Fibroblast of skin of back (primary cell): ENCODE measurements at regions not wholly inside any gene's neighbourhood (a gene's known extent, or its start where the extent isn't known, plus 50 kb on each side); places are given as distances from the start of the nearest gene placed in this dataset.

ENCODE experiments used
- DNase-seq: peaks from one replicate; pipeline ENCODE4 v3.0.0-alpha.2; 2013

DNA sequence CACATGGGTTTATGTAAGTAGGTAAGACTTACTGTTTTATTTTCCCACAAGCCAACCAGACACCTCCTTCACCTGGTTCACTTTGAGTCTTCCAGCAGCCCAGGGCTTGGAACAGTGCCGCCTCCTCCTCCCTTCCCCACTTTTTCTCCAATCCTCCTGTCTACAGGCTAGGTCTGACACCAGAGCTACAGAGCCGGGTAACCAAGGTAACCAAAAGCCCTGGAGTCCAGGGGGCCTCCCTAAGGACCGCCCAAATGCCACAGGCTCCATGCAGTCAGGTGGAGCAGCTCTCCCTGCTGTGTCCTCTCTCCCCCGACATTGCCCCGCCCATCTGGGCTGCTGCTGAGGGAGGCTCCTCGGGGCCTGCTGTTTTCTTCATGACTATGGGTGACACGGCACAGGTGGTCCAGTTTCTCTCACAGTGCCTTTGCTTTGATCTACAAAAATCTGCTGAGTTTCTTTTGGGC lies 138.0 kb upstream of the EFNA5 start:
- DNase-seq = peak; percentile 21

DNA sequence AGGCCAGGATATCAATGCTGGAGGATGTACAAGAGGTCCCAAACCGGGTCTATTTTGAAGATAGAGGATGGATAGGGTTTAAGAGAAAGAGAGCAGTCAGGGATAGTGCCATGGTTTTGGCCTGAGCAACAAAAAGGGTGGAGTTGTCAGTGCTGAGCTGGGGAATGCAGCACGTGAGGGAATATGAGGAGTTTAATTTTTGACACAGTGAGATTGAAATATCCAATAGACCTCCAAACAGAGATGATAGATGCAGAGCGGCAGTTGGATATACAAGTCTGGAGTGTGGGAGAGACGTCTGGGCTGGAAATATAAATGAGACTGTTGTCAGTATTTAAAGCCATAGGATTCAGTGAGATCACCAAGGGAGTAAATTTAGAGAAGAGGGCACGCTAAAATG lies 136.7 kb upstream of the EFNA5 start:
- no peak for DNase-seq

DNA sequence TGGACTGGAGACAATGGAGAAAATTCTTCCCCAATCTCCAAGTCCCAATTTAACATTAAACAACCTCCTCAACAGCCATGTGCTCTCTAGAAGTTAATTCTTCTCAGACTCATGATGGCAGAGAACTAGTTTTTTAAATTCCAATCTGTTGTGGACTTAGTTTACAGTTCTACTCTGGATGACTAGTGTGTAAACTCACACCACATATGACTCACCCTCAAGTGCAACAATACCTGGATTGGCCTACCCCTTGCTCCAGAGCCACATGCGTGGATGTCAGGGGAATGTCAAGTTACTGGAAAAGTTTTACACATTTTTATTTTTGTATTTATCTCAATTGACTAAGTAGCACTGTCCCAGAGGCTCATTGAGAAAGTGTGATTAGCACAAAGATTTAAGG lies 136.0 kb upstream of the EFNA5 start:
- no peak for DNase-seq

DNA sequence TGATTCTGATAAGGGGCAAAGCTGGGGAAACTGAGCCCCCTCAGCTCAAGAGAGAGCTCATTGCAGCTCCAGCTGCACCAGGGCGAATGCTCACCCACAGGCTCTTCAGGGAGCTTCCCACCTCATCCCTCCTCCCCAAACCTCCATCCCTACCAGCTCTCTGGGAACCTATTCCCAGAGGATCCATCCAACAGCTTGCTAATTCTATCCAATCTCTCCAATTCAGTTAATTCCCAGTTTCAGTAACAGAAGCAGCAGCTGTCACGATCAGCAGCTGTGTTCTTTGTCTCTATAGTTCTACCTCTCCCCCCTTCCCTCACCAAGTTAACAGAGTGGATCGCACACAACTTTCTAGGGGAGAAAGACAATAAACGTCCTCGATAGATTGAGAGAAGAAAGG lies 135.5 kb upstream of the EFNA5 start:
- DNase-seq = no peak

DNA sequence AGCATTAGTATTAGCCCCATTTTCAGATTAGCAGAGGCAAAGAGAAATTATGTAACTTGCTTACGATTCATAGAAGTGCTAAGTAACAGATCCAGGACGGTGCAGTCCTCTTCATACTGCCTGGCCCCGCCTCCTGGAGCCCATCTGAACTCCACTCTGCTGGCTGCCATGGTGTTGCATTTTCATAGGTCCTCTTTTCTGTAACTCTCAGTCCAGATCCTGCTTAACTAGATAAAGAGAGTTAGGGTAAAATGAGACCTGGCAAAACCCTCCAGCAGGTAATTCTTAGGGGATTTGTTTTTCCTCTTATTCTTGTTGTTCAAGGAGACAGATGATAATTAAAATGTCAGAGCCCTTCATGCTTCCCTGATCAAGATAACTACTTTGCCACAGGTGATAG lies 135.1 kb upstream of the EFNA5 start:
- DNase-seq = no peak

DNA sequence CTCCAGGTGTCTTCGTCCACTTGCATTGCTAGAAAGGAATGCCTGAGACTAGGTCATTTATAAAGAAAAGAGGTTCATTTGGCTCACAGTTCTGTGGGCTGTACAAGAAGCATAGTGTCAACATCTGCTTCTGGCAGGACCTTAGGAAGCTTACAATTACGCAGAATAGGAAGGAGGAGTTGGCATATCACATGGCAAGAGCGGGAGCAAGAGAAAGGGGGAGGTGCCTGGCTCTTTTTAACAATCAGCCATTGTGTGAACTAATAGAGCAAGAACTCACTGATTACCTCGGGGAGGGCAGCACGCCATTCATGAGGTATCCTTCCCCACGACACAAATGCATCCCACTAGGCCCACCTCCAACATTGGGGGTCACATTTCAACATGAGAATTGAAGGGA lies 134.4 kb upstream of the EFNA5 start:
- DNase-seq = no peak

DNA sequence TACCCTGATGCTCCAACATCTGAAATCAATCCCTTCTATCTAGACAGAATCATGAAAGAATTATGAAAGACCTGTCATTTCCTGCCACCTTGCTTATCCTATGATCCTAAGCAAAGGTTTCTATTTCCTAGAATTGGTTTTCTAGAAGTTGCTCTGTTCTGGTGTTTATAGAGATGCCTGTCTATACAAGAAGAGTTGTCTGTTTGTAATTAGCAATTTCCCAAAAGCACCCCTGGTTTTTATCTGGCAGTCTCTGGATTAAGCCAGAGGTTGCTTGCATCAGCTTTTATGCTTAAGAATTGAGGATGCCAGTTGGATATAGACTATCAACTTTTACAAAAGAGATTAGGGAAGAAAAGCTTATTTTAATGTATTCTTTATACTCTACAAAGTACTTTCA lies 133.0 kb upstream of the EFNA5 start:
- DNase-seq = no peak

DNA sequence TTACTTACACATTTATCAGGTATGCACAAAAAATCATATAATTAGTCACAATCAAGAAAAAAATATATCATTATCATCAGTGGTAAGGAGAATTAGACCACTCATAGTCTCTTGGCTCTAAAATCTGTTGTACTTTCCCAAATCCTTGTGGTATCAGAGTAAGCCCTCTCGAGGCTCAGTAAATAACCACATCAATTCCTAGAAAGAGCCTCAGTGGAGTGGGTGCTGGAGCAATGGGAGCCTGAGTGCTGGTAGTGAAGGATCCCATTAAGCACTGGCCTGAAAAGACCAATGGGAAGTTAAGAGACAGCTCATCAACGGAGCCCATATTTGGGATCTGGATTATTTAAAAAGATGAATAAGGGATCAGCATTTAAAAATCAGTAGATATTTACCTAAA lies 130.3 kb upstream of the EFNA5 start:
- no peak for DNase-seq

DNA sequence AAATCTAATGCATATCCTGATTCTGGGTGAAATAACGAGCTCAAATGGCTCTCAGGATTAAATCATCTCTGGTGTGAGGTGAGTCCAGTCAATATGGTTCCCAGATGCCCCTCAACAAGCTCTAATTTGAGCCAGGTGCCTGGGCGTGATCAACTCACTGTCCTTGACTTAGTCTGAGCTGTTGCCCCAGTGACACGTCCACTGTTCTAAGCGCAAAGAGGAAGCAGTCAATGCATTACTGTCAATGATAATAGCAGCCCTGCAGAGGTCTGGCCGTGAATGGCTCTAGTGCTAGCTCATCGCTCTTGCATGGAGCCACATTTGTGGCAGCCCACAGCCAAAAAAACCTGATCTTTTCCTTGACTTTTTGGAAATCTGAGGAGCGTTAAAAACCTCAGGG lies 128.6 kb upstream of the EFNA5 start:
- no peak for DNase-seq

DNA sequence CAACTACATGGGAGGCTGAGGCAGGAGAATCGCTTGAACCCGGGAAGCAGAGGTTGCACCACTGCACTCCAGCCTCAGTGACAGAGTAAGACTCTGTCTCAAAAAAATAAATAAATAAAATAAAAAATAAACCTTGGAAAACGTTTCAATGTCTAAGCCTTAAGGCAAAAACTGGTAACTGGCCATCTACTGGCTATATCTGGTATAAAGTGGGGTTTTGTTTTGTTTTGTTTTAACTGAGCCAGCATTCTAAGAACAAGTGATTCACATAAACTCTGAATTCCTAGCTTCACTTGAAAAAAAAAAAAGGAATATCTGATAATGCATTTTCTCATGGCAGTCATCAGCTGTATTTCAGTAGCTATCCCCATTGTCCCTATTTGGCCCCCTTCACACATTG lies 126.1 kb upstream of the EFNA5 start:
- no peak for DNase-seq

DNA sequence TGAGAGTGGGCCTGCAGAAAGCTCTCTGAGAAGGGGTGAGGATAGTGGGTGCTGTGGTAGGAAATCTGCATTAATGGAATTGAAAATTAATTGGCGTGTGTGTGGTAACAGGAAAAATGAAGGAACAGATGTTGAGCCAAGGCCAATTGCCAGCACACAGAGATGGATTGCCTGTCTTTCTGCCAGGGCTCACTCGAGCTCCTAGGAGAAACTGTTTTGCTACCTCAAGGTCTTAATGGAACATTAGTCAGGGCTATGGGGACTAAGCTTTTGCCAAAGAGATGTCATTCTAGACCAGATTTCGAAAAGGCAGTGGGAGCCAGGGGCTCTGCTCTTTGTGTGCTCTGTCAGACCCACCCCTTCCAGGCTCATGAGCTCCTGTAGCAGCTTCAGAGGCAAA lies 124.0 kb upstream of the EFNA5 start:
- no peak for DNase-seq

DNA sequence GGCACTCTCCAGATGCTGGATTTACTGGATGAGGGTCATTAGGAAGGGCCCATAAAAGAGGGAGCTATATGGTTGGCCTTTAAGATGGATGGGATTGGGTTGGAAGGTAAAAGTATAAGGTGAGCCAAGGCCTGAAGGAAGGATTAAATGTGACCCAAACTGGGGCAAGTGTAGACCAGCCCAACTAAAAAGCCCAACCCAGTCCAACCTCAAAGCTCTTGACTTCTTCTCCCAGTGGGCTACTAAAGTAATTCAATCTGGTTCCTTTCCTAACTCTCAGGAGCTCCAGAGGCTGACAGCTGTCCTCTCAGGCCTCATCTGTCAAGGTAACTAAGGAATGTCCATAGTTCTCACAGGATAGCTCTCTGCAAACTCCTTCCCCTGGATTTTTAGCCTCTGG lies 122.2 kb upstream of the EFNA5 start:
- no peak for DNase-seq

DNA sequence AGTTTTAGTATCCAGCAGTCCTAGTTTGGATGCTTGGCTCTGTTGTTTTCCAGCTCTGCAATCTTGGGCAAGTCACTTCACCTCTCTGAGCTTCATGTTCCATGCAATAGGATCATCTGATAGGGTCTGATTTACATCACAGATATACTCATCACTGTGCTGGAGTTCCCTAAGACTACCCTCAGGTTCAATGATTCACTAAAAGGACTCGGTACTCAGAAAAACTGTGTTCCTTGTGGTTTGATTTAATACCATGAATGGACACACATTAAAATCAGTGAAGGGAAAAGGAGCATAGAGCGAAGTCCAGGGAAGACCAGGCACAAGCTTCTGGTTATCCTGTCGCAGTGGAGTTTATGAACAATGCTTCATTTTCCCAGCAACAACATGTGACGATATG lies 119.9 kb upstream of the EFNA5 start:
- DNase-seq = no peak

DNA sequence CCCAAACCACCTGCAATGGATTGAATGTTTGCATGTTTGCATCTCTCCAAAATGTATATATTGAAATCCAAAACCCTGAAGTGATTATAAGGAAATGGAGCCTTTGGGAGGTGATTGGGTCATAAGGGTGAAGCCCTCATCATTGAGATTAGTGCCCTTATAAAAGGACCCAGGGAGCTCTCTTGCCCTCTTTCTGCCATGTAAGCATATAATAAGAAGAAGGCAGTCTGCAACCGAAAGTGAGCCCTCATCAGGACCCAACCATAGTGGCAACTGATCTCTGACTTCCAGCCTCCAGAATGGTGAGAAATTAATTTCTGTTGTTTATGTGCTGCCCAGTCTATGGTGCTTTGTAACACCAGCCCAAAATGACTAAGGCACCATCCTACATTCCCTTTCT lies 115.7 kb upstream of the EFNA5 start:
- no peak for DNase-seq

DNA sequence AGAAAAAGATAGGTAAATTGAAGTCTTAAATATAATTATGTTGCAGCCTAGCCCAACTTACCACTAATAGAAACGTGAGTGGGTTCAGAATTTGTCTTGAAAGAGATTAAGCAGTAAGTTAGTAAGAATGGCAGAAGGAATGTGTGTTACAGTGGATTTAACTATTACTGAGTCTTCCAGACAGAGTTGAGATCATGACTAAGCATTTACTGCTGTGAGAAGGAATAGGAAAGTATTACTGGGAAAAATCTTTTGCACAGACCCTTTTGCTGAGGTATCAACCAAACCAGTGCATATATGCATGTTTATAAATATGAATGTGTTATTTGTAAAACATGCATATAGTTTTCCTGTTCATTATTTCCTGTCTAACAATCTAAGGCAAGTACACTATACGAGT lies 112.8 kb upstream of the EFNA5 start:
- peak; percentile 41 for DNase-seq

DNA sequence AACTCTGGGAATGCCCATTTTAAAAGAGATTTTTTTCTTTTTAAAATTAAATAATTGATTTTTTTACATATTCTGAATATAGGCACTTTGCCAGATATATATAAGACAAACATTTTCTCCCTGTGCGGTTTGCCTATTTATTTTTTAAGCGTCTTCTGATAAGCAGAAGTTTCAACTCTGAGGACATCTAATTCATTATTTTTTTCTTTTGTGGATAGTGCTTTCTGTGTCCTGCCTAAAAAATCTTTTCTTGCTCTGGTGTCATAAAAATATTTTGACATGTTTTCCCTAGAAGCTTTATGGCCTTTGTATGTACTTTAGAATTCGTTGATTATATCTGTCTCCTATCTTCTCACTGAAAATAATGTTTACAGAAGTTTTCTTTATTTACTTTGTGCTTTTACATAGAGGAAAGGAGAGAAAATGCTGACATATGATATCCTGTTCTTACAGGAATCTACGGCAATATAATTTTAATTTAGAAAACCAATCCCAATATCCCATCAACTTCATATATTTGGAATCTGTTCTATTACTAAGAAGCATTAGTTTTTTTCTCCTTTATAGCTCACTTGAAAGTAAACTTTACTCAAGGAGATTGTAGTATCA lies 111.9 kb upstream of the EFNA5 start:
- DNase-seq = no peak

DNA sequence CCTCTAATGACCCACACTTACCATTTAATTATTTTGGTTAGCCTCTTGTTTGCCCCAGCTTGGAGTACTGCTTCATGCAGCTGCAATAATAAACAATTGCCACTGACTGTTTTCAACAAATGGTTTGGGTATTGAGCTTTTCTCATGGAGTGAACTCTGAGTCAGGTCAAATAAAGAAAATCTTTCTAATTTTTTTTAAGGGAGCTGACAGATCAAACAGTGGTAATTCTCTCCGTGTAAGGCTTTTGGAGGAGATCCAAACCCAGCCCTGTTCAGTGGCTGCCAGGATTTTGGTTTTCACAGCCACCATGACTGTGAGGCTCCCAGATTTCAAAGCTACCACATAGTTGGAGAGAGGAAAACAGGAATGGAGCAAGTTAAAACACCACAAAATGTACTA lies 110.7 kb upstream of the EFNA5 start:
- peak; percentile 16 for DNase-seq

DNA sequence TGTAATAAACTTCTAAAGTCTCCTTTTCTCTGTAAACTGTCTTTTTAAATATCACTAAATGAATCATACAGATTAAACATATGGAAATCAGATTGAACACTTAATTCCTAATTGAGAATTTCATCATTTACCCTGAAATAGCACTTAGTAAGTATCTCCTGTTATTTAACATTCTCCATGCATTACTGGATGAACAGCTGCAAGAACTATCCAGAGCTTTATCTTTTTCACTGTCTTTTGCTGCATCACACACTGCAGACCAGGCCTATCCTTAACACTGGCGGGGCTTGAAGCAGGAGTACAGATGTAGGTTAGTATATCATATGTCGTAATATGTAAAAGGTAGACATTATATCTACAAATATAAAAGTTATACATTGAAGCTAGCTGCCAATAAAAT lies 108.7 kb upstream of the EFNA5 start:
- DNase-seq = no peak

DNA sequence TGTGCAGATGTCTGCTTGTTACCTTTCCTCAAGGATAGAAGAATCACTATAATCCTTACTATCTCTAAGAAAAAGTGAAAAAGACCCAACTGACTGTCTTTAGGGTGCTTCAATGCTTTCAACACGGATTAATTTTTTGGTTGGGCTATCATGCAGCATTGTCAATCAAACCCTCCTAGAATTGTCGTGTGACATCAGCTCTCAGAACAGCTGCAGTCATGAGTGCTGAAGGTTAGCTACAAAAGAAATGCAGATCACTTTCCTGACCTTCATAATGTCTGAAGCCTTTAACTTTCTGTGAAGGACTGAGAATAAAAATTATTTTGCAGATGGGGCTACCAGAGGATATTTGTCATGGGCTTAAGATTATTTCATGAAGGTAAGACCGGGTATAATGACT lies 107.9 kb upstream of the EFNA5 start:
- no peak for DNase-seq

DNA sequence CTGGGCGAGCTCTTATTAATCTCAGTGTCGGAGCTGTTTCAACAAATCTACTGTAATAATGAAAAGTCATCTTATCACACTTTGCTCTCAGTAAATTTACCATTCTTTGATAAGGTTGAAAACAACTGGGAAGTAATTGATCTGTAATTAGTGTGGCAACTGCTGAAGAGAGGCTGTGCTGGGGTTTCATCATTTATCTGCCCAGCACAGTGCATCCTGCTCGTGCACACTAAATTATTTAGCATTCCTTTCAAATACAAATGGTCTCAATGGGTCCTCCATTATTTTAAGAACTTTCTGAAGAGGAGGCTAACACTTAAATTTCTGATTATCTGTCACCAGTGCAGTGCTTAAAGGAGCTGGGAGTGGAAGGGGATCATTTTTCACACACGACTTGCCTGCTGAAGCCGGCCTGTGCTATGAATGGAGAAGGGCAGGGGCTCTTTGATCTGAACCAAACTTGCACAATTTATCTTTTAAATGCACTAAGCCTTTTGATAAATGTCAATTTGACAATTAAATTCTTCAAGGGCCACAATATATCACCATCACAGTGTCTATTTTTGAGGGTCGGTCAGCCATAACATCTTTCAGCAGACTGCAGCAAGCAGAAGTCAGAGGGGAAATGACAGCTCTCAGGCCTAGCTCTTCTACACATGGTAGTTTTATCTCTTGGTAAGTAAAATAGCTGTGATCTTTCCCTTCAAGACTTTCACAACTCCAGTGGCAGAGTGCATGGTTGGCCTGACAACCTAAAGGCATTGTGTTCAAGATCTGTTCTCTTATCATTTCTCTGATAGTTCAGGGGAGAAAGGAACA lies 106.4 kb upstream of the EFNA5 start:
- DNase-seq = no peak

DNA sequence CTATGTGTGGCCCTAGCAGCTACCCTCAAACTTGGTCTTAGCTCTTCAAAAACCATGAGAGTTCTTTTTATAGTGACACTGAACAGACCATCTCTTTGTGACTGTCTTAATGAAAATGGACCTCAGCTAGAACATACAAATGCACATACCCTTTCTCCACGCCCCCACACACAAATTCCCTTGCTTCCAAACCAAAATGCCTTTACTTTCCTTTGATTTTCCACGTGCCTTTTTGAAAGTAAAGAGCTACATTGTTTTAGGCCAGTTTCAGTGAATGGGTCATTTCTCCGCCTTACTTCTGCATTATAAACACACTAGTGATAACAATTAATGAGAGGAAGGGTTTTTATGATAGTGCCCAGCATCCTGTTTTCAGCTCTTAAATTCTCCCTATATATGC lies 105.8 kb upstream of the EFNA5 start:
- DNase-seq = no peak

DNA sequence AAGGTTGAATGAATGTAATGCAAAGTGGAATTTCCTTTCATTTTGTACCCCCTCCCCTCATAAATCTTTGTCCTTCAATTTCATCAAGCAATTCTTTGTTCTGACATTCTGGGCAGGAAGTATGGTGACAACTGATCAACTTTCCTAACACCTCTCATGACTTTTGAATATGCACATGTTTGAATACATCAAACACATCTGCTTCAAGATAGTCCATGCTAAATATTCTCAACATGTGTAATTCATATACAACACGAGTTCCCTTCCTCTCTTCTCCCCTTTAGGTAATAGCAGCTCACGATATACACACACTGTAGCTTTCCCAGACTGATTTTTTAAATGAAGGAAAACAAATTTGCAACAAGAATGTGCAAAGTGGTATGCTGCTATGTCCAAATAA lies 103.6 kb upstream of the EFNA5 start:
- no peak for DNase-seq

DNA sequence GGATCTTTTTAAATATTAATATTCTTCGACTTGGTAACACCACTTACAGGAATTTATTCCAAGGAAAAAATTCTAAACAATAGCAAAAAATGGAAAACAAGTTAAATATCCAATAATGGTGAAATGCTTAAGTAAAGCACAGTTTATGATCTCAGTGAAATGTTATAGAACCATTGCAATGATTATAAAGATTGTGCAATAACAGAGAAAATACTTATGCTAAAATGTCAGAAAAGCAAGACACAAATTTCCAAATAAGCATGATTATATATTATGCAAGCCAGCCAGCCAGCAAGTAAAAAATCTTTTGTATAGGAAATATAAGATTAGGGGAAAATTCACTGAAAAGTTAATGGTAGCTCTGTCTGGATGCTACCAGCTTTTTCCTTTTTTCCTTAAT lies 102.7 kb upstream of the EFNA5 start:
- no peak for DNase-seq

DNA sequence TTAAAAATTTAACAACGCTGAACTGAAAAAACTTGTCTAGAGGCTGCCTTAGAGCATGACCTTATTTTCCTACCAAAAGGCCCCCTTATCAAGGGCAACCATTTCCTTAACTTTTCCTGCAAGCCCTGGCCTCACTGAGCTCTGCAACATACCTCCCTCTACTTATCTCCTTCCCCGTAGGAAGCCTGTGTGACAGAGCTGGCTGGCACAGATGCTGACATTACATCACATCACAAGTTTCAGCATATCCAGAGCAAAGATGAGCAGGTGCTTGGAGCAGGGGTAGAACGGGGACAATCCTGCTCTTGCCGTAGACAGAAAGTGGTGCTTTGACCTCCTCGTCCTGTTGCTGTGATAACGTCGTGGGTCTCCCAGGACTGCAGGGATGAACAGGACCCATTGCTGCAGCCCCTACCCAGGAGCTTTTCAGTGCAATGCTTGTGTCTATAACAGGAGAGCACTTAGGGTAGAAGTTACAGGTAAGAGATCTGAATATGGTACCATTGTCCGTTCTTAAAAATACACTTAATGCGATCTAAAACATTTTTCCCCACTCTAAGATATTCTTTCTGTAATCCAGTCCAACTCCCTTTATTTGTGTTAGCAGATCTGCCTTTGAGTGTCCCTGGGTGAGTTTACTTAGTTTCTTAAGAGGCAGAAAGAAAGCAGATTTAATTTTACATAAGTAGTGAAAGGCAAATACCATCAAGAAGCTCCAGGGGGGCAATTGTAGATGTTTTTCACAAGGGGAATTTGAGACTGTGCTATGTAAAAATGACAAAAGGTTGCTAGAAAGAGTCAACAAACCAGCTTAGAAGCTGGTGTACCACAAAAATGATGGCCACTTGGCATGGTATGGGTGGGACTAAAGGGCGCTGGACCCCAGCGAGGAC lies 101.9 kb upstream of the EFNA5 start:
- DNase-seq = no peak
